Stimulated activated naive CD8-positive, alpha-beta T cell treated with anti-CD3 and anti-CD28 coated beads, Interleukin-15, Interleukin-2, amounts not matched to agents 100 ng/mL and 50 ng/mL, for 24 hours (primary cell): ENCODE measurements at regions not wholly inside any gene's neighbourhood (a gene's known extent, or its start where the extent isn't known, plus 50 kb on each side); places are given as distances from the start of the nearest gene placed in this dataset.
"Not testable (repeated sequence)": the region's sequence is repeated elsewhere in the genome, so short reads cannot be mapped to it uniquely, and the experiment has no call there.

Experiments used
- H3K27ac Mint-ChIP-seq: one replicate; pipeline ENCODE4 v1.8.0; 2021; ENCODE audit warnings: mild to moderate bottlenecking, mixed read lengths
- H3K27me3 Mint-ChIP-seq: one replicate; pipeline ENCODE4 v1.8.0; 2021; ENCODE audit warnings: mixed read lengths
- H3K36me3 Mint-ChIP-seq: one replicate; pipeline ENCODE4 v1.8.0; 2021; ENCODE audit warnings: low read depth, mixed read lengths
- H3K4me1 Mint-ChIP-seq: one replicate; pipeline ENCODE4 v1.8.0; 2021; ENCODE audit warnings: low read depth, mixed read lengths
- H3K4me3 Mint-ChIP-seq: one replicate; pipeline ENCODE4 v1.8.0; 2021; ENCODE audit warnings: mild to moderate bottlenecking, mixed read lengths
- H3K9me3 Mint-ChIP-seq: one replicate; pipeline ENCODE4 v1.8.0; 2021; ENCODE audit warnings: mixed read lengths

GRCh38 chr2:144998435-144998834, 478.5 kb upstream of the ZEB2 start:
- Mint-ChIP-seq H3K4me3 (no peak overlapping the region), H3K27me3 (no peaks in the 10 kb centered on the region), H3K36me3 (no peaks in the 10 kb centered on the region), H3K4me1 (no peaks in the 10 kb centered on the region), H3K9me3 (no peaks in the 10 kb centered on the region), H3K27ac (no peak overlapping the region)

DNA sequence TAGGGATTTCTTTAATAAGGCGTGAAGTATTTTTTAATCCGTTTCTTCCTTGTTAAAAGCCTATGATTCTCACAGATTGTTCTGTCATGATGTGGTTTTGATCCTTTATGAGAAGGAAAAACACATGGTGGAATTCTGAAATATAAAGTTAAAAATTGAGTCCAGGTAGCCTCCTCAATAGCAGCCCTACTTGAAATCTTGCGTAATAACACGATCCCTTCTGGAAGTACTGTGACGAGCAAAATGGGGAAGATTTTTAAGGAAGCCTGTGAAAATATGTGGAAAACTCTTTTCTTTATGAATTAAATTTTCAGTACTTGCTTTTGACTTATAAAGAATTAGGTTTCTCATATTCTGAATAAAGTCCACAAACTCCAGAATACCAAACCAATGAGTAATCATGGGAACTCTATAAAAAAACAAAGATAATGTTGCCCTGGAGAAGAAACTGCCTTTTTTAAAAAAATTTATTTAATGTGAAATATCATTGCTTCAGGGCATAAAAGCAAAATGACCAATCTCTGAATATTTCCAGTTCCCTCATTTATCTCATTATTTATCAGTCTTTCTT, 476.4 kb upstream of the ZEB2 start:
- no peak overlapping the region for H3K4me3 Mint-ChIP-seq
- H3K9me3 Mint-ChIP-seq, result no peaks in the 10 kb centered on the region
- no peaks in the 10 kb centered on the region for H3K36me3 Mint-ChIP-seq
- H3K27ac Mint-ChIP-seq, result no peak overlapping the region
- H3K4me1 Mint-ChIP-seq, result no peaks in the 10 kb centered on the region
- no peaks in the 10 kb centered on the region for H3K27me3 Mint-ChIP-seq

GRCh38 chr2:144995482-144995881, 475.6 kb upstream of the ZEB2 start:
- Mint-ChIP-seq H3K36me3 (no peaks in the 10 kb centered on the region), H3K27me3 (no peaks in the 10 kb centered on the region), H3K9me3 (no peaks in the 10 kb centered on the region), H3K27ac (no peak overlapping the region), H3K4me1 (no peaks in the 10 kb centered on the region), H3K4me3 (no peak overlapping the region)

- H3K27ac Mint-ChIP-seq, result no peak overlapping the region
- no peaks in the 10 kb centered on the region for H3K4me1 Mint-ChIP-seq
- no peaks in the 10 kb centered on the region for H3K27me3 Mint-ChIP-seq
- H3K36me3 Mint-ChIP-seq, result no peaks in the 10 kb centered on the region
- H3K9me3 Mint-ChIP-seq, result peaks cover 5% of the 10 kb centered on the region
- no peak overlapping the region for H3K4me3 Mint-ChIP-seq
Measured at GRCh38 chr2:144990661-144991060, 470.7 kb upstream of the ZEB2 start.

- H3K27me3 Mint-ChIP-seq, result no peaks in the 10 kb centered on the region
- H3K27ac Mint-ChIP-seq, result no peak overlapping the region
- no peak overlapping the region for H3K4me3 Mint-ChIP-seq
- H3K4me1 Mint-ChIP-seq, result no peaks in the 10 kb centered on the region
- peaks cover 5% of the 10 kb centered on the region for H3K9me3 Mint-ChIP-seq
- H3K36me3 Mint-ChIP-seq, result no peaks in the 10 kb centered on the region
Measured at GRCh38 chr2:144989579-144990270, 469.8 kb upstream of the ZEB2 start.

GRCh38 chr2:144988591-144988990, 468.7 kb upstream of the ZEB2 start:
- H3K9me3 Mint-ChIP-seq, result peaks cover 5% of the 10 kb centered on the region
- H3K4me1 Mint-ChIP-seq, result no peaks in the 10 kb centered on the region
- H3K36me3 Mint-ChIP-seq, result no peaks in the 10 kb centered on the region
- no peak overlapping the region for H3K27ac Mint-ChIP-seq
- peaks cover 4% of the 10 kb centered on the region for H3K27me3 Mint-ChIP-seq
- no peak overlapping the region for H3K4me3 Mint-ChIP-seq

DNA sequence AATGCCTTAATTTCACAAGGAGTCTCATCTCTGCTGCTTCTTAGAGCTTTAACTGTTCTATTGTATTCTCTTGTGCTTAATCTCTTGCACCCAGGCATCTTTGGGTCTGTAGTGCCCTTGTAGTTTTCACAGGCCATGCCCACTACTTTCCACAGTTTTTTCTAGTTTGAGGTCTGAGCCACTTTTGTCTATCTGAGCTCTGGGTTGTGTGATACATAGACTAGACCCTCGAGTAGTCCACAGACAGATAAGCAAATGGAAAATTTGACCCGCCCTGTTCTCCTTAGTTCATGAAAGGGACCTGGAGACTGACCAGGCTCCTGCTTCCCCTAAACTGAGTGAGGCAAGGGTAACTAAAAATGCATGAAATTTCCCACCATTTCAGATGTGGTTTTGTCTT, 466.8 kb upstream of the ZEB2 start:
- Mint-ChIP-seq H3K36me3 (no peaks in the 10 kb centered on the region), H3K27me3 (peaks cover 4% of the 10 kb centered on the region), H3K4me3 (no peak overlapping the region), H3K9me3 (peaks cover 5% of the 10 kb centered on the region), H3K4me1 (no peaks in the 10 kb centered on the region), H3K27ac (no peak overlapping the region)

GRCh38 chr2:144984038-144984437, 464.1 kb upstream of the ZEB2 start:
- H3K4me3 Mint-ChIP-seq, result no peak overlapping the region
- H3K27ac Mint-ChIP-seq, result no peak overlapping the region
- no peaks in the 10 kb centered on the region for H3K36me3 Mint-ChIP-seq
- peaks cover 5% of the 10 kb centered on the region for H3K9me3 Mint-ChIP-seq
- peaks cover 8% of the 10 kb centered on the region for H3K27me3 Mint-ChIP-seq
- H3K4me1 Mint-ChIP-seq, result no peaks in the 10 kb centered on the region

DNA sequence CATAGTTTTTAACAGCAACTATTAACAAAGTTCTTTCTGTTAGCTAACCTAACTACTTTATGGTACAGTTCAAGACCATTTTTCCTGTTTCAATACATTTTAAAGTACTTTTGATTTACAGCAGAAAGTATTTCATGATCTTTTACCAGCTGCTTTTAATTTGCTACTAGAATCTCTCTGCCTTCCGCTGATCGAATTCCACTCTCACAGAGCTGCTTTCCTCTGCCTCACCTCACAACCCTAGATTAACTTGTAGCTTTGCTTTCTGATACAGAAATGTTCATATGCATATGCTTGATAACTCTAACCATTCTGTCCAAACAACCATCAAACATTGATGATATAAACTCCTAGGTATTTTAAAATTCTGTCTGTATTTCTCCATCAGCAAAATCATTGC, 463.2 kb upstream of the ZEB2 start:
- H3K36me3 Mint-ChIP-seq, result no peaks in the 10 kb centered on the region
- H3K27me3 Mint-ChIP-seq, result peaks cover 8% of the 10 kb centered on the region
- H3K9me3 Mint-ChIP-seq, result peaks cover 5% of the 10 kb centered on the region
- no peak overlapping the region for H3K27ac Mint-ChIP-seq
- no peak overlapping the region for H3K4me3 Mint-ChIP-seq
- H3K4me1 Mint-ChIP-seq, result no peaks in the 10 kb centered on the region

GRCh38 chr2:144982481-144982880, 462.6 kb upstream of the ZEB2 start:
- Mint-ChIP-seq H3K4me3 (no peak overlapping the region), H3K9me3 (peaks cover 5% of the 10 kb centered on the region), H3K27me3 (peaks cover 8% of the 10 kb centered on the region), H3K4me1 (no peaks in the 10 kb centered on the region), H3K36me3 (no peaks in the 10 kb centered on the region), H3K27ac (no peak overlapping the region)

- no peak overlapping the region for H3K27ac Mint-ChIP-seq
- H3K4me3 Mint-ChIP-seq, result no peak overlapping the region
- H3K36me3 Mint-ChIP-seq, result no peaks in the 10 kb centered on the region
- H3K4me1 Mint-ChIP-seq, result no peaks in the 10 kb centered on the region
- peaks cover 2% of the 10 kb centered on the region for H3K9me3 Mint-ChIP-seq
- peaks cover 7% of the 10 kb centered on the region for H3K27me3 Mint-ChIP-seq
Measured at GRCh38 chr2:144975881-144976280, 456.0 kb upstream of the ZEB2 start.

- Mint-ChIP-seq H3K4me3 (no peak overlapping the region), H3K36me3 (no peaks in the 10 kb centered on the region), H3K27ac (no peak overlapping the region)
Measured at GRCh38 chr2:144972676-144973075, 452.8 kb upstream of the ZEB2 start.

GRCh38 chr2:144971786-144972335, 451.9 kb upstream of the ZEB2 start:
- H3K4me1 Mint-ChIP-seq, result no peaks in the 10 kb centered on the region
- H3K27ac Mint-ChIP-seq, result no peak overlapping the region
- H3K27me3 Mint-ChIP-seq, result peaks cover 3% of the 10 kb centered on the region
- H3K9me3 Mint-ChIP-seq, result peaks cover 11% of the 10 kb centered on the region
- no peaks in the 10 kb centered on the region for H3K36me3 Mint-ChIP-seq
- H3K4me3 Mint-ChIP-seq, result no peak overlapping the region

More at GRCh38 chr2:144972676-144973075, 452.8 kb upstream of the ZEB2 start:
- Mint-ChIP-seq H3K9me3 (peaks cover 11% of the 10 kb centered on the region), H3K4me1 (no peaks in the 10 kb centered on the region), H3K27me3 (peaks cover 3% of the 10 kb centered on the region)

DNA sequence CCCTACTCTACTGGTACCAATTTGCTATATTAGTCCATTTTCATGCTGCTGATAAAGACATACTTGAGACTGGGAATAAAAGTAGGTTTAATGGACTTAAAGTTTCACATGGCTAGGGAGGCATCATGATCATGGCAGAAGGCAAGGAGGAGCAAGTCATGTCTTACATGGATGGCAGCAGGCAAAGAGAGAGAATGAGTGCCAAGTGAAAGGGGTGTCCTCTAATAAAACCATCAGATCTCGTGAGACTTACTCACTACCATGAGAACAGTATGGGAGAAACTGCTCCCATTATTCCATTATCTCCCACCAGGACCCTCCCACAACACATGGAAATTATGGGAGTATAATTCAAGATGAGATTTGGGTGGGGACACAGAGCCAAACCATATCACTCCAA, 450.5 kb upstream of the ZEB2 start:
- H3K27me3 Mint-ChIP-seq, H3K4me3 Mint-ChIP-seq, H3K36me3 Mint-ChIP-seq, H3K4me1 Mint-ChIP-seq, H3K27ac Mint-ChIP-seq: not testable (repeated sequence)
- peaks cover 16% of the 10 kb centered on the region for H3K9me3 Mint-ChIP-seq

DNA sequence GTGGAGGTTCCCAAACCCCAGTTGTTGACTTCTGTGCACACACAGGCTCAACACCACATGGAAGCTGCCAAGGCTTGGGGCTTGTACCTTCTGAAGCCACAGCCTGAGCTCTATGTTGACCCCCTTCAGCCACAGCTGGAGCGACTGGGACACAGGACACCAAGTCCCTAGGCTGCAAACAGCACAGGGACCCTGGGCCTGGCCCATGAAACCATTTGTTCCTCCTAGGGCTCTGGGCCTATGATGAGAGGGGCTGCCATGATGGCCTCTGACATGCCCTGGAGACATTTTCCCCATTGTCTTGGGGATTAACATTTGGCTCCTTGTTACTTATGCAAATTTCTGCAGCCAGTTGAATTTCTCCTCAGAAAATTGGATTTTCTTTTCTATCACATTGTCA, 449.6 kb upstream of the ZEB2 start:
- H3K9me3 Mint-ChIP-seq, result peaks cover 18% of the 10 kb centered on the region
- H3K4me1 Mint-ChIP-seq, H3K27me3 Mint-ChIP-seq: not testable (repeated sequence)

GRCh38 chr2:144967961-144968360, 448.0 kb upstream of the ZEB2 start:
- Mint-ChIP-seq H3K4me1 (no peaks in the 10 kb centered on the region), H3K27ac (no peak overlapping the region), H3K27me3 (peaks cover 3% of the 10 kb centered on the region), H3K4me3 (no peak overlapping the region), H3K9me3 (peaks cover 27% of the 10 kb centered on the region), H3K36me3 (no peaks in the 10 kb centered on the region)

More for the DNA sequence above, 449.6 kb upstream of the ZEB2 start:
- H3K27ac Mint-ChIP-seq, H3K4me3 Mint-ChIP-seq, H3K36me3 Mint-ChIP-seq: not testable (repeated sequence)
